Neural cell (in vitro differentiated cells): ENCODE measurements at regions not wholly inside any gene's neighbourhood (a gene's known extent, or its start where the extent isn't known, plus 50 kb on each side); places are given as distances from the start of the nearest gene placed in this dataset.

ENCODE experiments used
- H2AFZ ChIP-seq: fragments of 200-600, 300-800 bp; sonication (generic), shearing (Covaris generic); 2 replicates; pipeline ENCODE4 v1.6.0; 2014; ENCODE audit warnings: low read depth, mild to moderate bottlenecking, antibody characterized with exemption, low read length, moderate library complexity
- H3F3A ChIP-seq: fragments of 200-600 bp; shearing (Covaris generic); 2 replicates; pipeline ENCODE4 v1.6.1; 2016; ENCODE audit warnings: mild to moderate bottlenecking, moderate library complexity, mixed read lengths, antibody characterized with exemption, low read length; ENCODE audit not compliant: insufficient read depth, poor library complexity, severe bottlenecking
- H3K27ac ChIP-seq: fragments of 200-600, 300-800 bp; sonication (generic), shearing (Covaris generic); 2 replicates; pipeline ENCODE4 v1.5.1; 2014; ENCODE audit warnings: mild to moderate bottlenecking, low read length, moderate library complexity
- H3K27me3 ChIP-seq: fragments of 300-800, 200-600 bp; sonication (generic), shearing (Covaris generic); 2 replicates; pipeline ENCODE4 v1.6.0; 2014; ENCODE audit warnings: mild to moderate bottlenecking, low read depth, low read length, moderate library complexity; ENCODE audit not compliant: insufficient read depth
- H3K36me3 ChIP-seq: fragments of 300-800, 200-600 bp; sonication (generic), shearing (Covaris generic); 2 replicates; pipeline ENCODE4 v1.5.1; 2014; ENCODE audit warnings: mild to moderate bottlenecking, antibody characterized with exemption, low read length, moderate library complexity; ENCODE audit not compliant: insufficient read depth
- H3K4me2 ChIP-seq: fragments of 300-800, 200-600 bp; sonication (generic), shearing (Covaris generic); 2 replicates; pipeline ENCODE4 v1.6.0; 2014; ENCODE audit warnings: mild to moderate bottlenecking, low read length
- H3K4me3 ChIP-seq: fragments of 300-800, 200-600 bp; sonication (generic), shearing (Covaris generic); 2 replicates; pipeline ENCODE4 v1.5.1; 2014; ENCODE audit warnings: mild to moderate bottlenecking, low read length, moderate library complexity
- H3K79me2 ChIP-seq: fragments of 200-600 bp; shearing (Covaris generic); replicated peaks from 2 replicates; pipeline ENCODE4 v1.6.0; 2014; ENCODE audit warnings: mild to moderate bottlenecking, low read length, moderate library complexity; ENCODE audit not compliant: insufficient read depth
- H3K9ac ChIP-seq: fragments of 300-800, 200-600 bp; sonication (generic), shearing (Covaris generic); 2 replicates; pipeline ENCODE4 v1.6.1; 2016; ENCODE audit warnings: mild to moderate bottlenecking, low read length, mixed read lengths
- H3K9me2 ChIP-seq: fragments of 200-600 bp; shearing (Covaris generic); 2 replicates; pipeline ENCODE4 v1.6.1; 2016; ENCODE audit warnings: mild to moderate bottlenecking, low read length, mixed read lengths; ENCODE audit not compliant: insufficient read depth
- H3K9me3 ChIP-seq: fragments of 200-600, 300-800 bp; sonication (generic), shearing (Covaris generic); 2 replicates; pipeline ENCODE4 v1.6.1; 2016; ENCODE audit warnings: mild to moderate bottlenecking, mixed run types, low read length, moderate library complexity, mixed read lengths
- H4K20me1 ChIP-seq: fragments of 200-600 bp; shearing (Covaris generic); 2 replicates; pipeline ENCODE4 v1.6.1; 2016; ENCODE audit warnings: mild to moderate bottlenecking, mixed run types; ENCODE audit not compliant: insufficient read depth
- CTCF ChIP-seq: fragments of 450-650 bp; IDR thresholded peaks from 2 replicates; pipeline ENCODE4 v1.5.1; 2014; ENCODE audit warnings: antibody characterized with exemption, mild to moderate bottlenecking, moderate library complexity; ENCODE audit not compliant: poor library complexity, severe bottlenecking
- EP300 ChIP-seq: fragments of 450-650 bp; conservative IDR thresholded peaks from 2 replicates; pipeline ENCODE4 v1.6.1; 2014; ENCODE audit warnings: antibody characterized with exemption, mild to moderate bottlenecking, moderate library complexity; ENCODE audit not compliant: poor library complexity, severe bottlenecking
- EZH2 ChIP-seq: fragments of 200-600, 300-800 bp; shearing (Covaris generic), sonication (generic); IDR thresholded peaks from 2 replicates; pipeline ENCODE4 v1.6.1; 2014; ENCODE audit warnings: antibody characterized with exemption, low read length, borderline replicate concordance, mild to moderate bottlenecking; ENCODE audit not compliant: insufficient read depth, poor library complexity, severe bottlenecking
- MXI1 ChIP-seq: fragments of 450-650 bp; conservative IDR thresholded peaks from 2 replicates; pipeline ENCODE4 v1.6.1; 2014; ENCODE audit warnings: antibody characterized with exemption, mild to moderate bottlenecking; ENCODE audit not compliant: poor library complexity, severe bottlenecking
- POLR2AphosphoS5 ChIP-seq: IDR thresholded peaks from 2 replicates; pipeline ENCODE4 v1.6.1; 2012
- RAD21 ChIP-seq: fragments of 450-650 bp; conservative IDR thresholded peaks from 2 replicates; pipeline ENCODE4 v1.6.1; 2014; ENCODE audit warnings: antibody characterized with exemption, mild to moderate bottlenecking, moderate library complexity
- REST ChIP-seq: IDR thresholded peaks from 2 replicates; pipeline ENCODE4 v1.6.1; 2012; ENCODE audit warnings: borderline replicate concordance
- SMC3 ChIP-seq: fragments of 450-650 bp; conservative IDR thresholded peaks from 2 replicates; pipeline ENCODE4 v1.6.1; 2014; ENCODE audit warnings: antibody characterized with exemption, mild to moderate bottlenecking, moderate library complexity; ENCODE audit not compliant: poor library complexity
- TAF1 ChIP-seq: IDR thresholded peaks from 2 replicates; pipeline ENCODE4 v1.6.1; 2012; ENCODE audit warnings: low read depth

GRCh38 chr4:162644346-162644745, 480.5 kb upstream of the FSTL5 start:
- H3K27ac ChIP-seq: no peak overlapping the region
- no peak overlapping the region for H3K4me2 ChIP-seq
- no peak overlapping the region for H3K4me3 ChIP-seq
- H3K36me3 ChIP-seq: no peaks in the 10 kb centered on the region
- H3K9me3 ChIP-seq: no peaks in the 10 kb centered on the region
- no peaks in the 10 kb centered on the region for H3F3A ChIP-seq
- H4K20me1 ChIP-seq: no peaks in the 10 kb centered on the region
- TF ChIP-seq MXI1 (no peak), TAF1 (no peak), REST (no peak), EZH2 (no peak), POLR2AphosphoS5 (no peak), RAD21 (no peak), EP300 (no peak), SMC3 (no peak), CTCF (no peak)
- no peak overlapping the region for H2AFZ ChIP-seq
- H3K9me2 ChIP-seq: no peaks in the 10 kb centered on the region
- no peaks in the 10 kb centered on the region for H3K27me3 ChIP-seq
- no peak overlapping the region for H3K9ac ChIP-seq
- H3K79me2 ChIP-seq: no peaks in the 10 kb centered on the region

DNA sequence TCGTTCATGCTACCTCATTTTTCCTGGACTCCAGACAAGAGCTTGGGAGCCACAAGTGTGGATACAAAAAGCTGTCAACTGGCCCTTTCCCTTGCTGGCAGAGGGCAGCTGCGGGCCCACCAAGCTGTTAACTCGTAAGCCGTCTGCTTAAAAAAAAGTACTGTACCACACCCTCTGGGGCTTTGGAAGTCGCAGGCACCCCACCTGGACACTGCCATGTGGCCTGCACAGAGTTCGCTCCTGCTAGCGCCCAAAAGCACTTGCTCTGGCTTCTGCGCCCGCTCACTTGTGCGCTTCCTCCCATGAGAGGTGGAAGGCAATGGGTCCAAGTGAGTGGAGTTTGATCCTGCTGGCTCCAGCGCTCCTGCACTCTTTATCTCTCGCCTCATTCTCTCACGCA, 476.4 kb upstream of the FSTL5 start:
- H3K4me2 ChIP-seq: no peak overlapping the region
- H2AFZ ChIP-seq: no peak overlapping the region
- H3K4me3 ChIP-seq: no peak overlapping the region
- no peaks in the 10 kb centered on the region for H3K36me3 ChIP-seq
- H3F3A ChIP-seq: no peaks in the 10 kb centered on the region
- no peaks in the 10 kb centered on the region for H3K9me2 ChIP-seq
- H3K79me2 ChIP-seq: no peaks in the 10 kb centered on the region
- H3K27ac ChIP-seq: no peak overlapping the region
- TF ChIP-seq CTCF (no peak), REST (no peak), TAF1 (no peak), EZH2 (no peak), RAD21 (no peak), MXI1 (no peak), EP300 (no peak), SMC3 (no peak), POLR2AphosphoS5 (no peak)
- no peak overlapping the region for H3K9ac ChIP-seq
- no peaks in the 10 kb centered on the region for H4K20me1 ChIP-seq
- H3K9me3 ChIP-seq: no peaks in the 10 kb centered on the region
- H3K27me3 ChIP-seq: no peaks in the 10 kb centered on the region
